HEK293 (cell line): ENCODE measurements at regions not wholly inside any gene's neighbourhood (a gene's known extent, or its start where the extent isn't known, plus 50 kb on each side); places are given as distances from the start of the nearest gene placed in this dataset.

Experiments used
- CTCF ChIA-PET: fragments of 350-600 bp; formaldehyde crosslinking; extraction: SDS; loops from one replicate; lab custom pipeline; 2021; ENCODE audit warnings: antibody characterized with exemption; lab: Yijun Ruan, JAX
- POLR2A ChIA-PET: fragments of 300-600 bp; formaldehyde crosslinking; extraction: SDS; loops from one replicate; lab custom pipeline; 2020; ENCODE audit warnings: antibody characterized with exemption, inconsistent platforms; lab: Yijun Ruan, JAX
- H3K27ac ChIP-seq: fragments of 200-500 bp; sonication (Bioruptor generic); 2 replicates; pipeline ENCODE4 v1.5.1; 2014; ENCODE audit warnings: low read depth, low read length, control low read depth, inconsistent platforms; ENCODE audit errors: extremely low read depth
- H3K36me3 ChIP-seq, 2 experiments: fragments of 200-500 bp in 1 of 2; sonication (Bioruptor generic) in 1 of 2; 1 replicate in 1 of 2; 2 replicates in 1 of 2; pipeline ENCODE4 v1.5.1; 2014 to 2017; ENCODE audit warnings: inconsistent platforms in 2 of 2, low read length in 2 of 2; ENCODE audit not compliant: control insufficient read depth in 2 of 2, insufficient read depth in 1 of 2
- H3K4me1 ChIP-seq: fragments of 200-500 bp; sonication (Bioruptor generic); 2 replicates; pipeline ENCODE4 v1.5.1; 2014; ENCODE audit warnings: mild to moderate bottlenecking, low read length, inconsistent platforms; ENCODE audit not compliant: control insufficient read depth, insufficient read depth
- H3K4me3 ChIP-seq: 2 replicates; pipeline ENCODE4 v1.5.1; 2011; ENCODE audit warnings: low read depth, mild to moderate bottlenecking, control low read depth, low read length, moderate library complexity
- H3K9me3 ChIP-seq: fragments of 200-500 bp; sonication (Bioruptor generic); 2 replicates; pipeline ENCODE4 v1.5.1; 2014; ENCODE audit warnings: low read depth, low read length, inconsistent platforms; ENCODE audit not compliant: control insufficient read depth, insufficient read depth
- MEIS1 ChIP-seq: sonication (generic); formaldehyde crosslinking; IDR thresholded peaks from 2 replicates; pipeline ENCODE4 v1.8.1; 2022; ENCODE audit warnings: missing genetic modification reagents, mild to moderate bottlenecking, borderline replicate concordance
- SCRT2 ChIP-seq: fragments of 450-650 bp; formaldehyde crosslinking; IDR thresholded peaks from 2 replicates; pipeline ENCODE4 v1.5.1; 2016; ENCODE audit warnings: missing biosample characterization, missing genetic modification characterization
- ZFP37 ChIP-seq: fragments of 450-650 bp; formaldehyde crosslinking; IDR thresholded peaks from 2 replicates; pipeline ENCODE4 v1.5.1; 2016; ENCODE audit warnings: missing biosample characterization, missing genetic modification characterization
- ZNF10 ChIP-seq: fragments of 450-650 bp; formaldehyde crosslinking; IDR thresholded peaks from 2 replicates; pipeline ENCODE4 v1.5.1; 2017; ENCODE audit warnings: missing biosample characterization, missing genetic modification characterization
- ZNF148 ChIP-seq: fragments of 450-650 bp; formaldehyde crosslinking; IDR thresholded peaks from 2 replicates; pipeline ENCODE4 v1.5.0; 2017; ENCODE audit warnings: missing biosample characterization, missing genetic modification characterization, borderline replicate concordance
- ZNF184 ChIP-seq: fragments of 450-650 bp; IDR thresholded peaks from 2 replicates; pipeline ENCODE4 v1.5.1; 2018; ENCODE audit warnings: missing biosample characterization, mild to moderate bottlenecking, missing genetic modification characterization
- ZNF221 ChIP-seq: fragments of 450-650 bp; formaldehyde crosslinking; IDR thresholded peaks from 2 replicates; pipeline ENCODE4 v1.5.1; 2017; ENCODE audit warnings: missing biosample characterization, missing genetic modification characterization, borderline replicate concordance
- ZNF23 ChIP-seq: fragments of 450-650 bp; formaldehyde crosslinking; IDR thresholded peaks from 2 replicates; pipeline ENCODE4 v1.5.1; 2016; ENCODE audit warnings: missing biosample characterization, missing genetic modification characterization, borderline replicate concordance
- ZNF24 ChIP-seq: fragments of 450-650 bp; formaldehyde crosslinking; IDR thresholded peaks from 2 replicates; pipeline ENCODE4 v1.5.1; 2016; ENCODE audit warnings: missing biosample characterization, missing genetic modification characterization
- ZNF266 ChIP-seq: fragments of 450-650 bp; formaldehyde crosslinking; IDR thresholded peaks from 2 replicates; pipeline ENCODE4 v1.5.1; 2016; ENCODE audit warnings: missing biosample characterization, missing genetic modification characterization, low read depth
- ZNF501 ChIP-seq: fragments of 450-650 bp; formaldehyde crosslinking; IDR thresholded peaks from 2 replicates; pipeline ENCODE4 v1.5.1; 2016; ENCODE audit warnings: missing biosample characterization, missing genetic modification characterization
- ZNF514 ChIP-seq: fragments of 450-650 bp; formaldehyde crosslinking; IDR thresholded peaks from 2 replicates; pipeline ENCODE4 v1.5.1; 2016; ENCODE audit warnings: missing biosample characterization, missing genetic modification characterization
- ZNF629 ChIP-seq: fragments of 450-650 bp; formaldehyde crosslinking; IDR thresholded peaks from 2 replicates; pipeline ENCODE4 v1.5.1; 2017; ENCODE audit warnings: missing biosample characterization, missing genetic modification characterization
- TF ChIP-seq, protein P1 (sequence below): fragments of 450-650 bp; formaldehyde crosslinking; IDR thresholded peaks from 2 replicates; pipeline ENCODE4 v1.5.1; 2016; ENCODE audit warnings: missing biosample characterization, missing genetic modification characterization, borderline replicate concordance
- TF ChIP-seq, protein P2 (sequence below): fragments of 450-650 bp; formaldehyde crosslinking; IDR thresholded peaks from 2 replicates; pipeline ENCODE4 v1.5.1; 2016; ENCODE audit warnings: missing biosample characterization, missing genetic modification characterization

DNA sequence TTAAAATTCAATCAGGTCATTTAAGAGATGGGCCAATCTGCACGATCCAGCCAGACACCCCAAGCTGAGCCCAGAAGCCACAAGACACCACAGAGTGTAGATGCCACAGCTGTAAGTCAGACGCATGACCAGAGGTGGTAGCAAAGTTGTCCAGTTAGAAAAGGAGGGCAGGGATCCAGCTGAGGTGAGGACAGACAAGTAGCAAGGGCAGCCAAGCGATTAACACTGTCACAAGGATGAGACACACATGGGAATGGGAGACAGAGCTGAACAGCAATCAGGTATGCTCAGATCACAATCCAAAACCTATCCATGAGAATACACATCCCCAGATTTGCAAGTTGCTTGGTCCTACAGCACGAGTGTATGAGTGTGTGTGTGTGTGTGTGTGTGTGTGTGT is 143.4 kb upstream of the STK17B start (continued):
- TF ChIP-seq, protein P1, sequence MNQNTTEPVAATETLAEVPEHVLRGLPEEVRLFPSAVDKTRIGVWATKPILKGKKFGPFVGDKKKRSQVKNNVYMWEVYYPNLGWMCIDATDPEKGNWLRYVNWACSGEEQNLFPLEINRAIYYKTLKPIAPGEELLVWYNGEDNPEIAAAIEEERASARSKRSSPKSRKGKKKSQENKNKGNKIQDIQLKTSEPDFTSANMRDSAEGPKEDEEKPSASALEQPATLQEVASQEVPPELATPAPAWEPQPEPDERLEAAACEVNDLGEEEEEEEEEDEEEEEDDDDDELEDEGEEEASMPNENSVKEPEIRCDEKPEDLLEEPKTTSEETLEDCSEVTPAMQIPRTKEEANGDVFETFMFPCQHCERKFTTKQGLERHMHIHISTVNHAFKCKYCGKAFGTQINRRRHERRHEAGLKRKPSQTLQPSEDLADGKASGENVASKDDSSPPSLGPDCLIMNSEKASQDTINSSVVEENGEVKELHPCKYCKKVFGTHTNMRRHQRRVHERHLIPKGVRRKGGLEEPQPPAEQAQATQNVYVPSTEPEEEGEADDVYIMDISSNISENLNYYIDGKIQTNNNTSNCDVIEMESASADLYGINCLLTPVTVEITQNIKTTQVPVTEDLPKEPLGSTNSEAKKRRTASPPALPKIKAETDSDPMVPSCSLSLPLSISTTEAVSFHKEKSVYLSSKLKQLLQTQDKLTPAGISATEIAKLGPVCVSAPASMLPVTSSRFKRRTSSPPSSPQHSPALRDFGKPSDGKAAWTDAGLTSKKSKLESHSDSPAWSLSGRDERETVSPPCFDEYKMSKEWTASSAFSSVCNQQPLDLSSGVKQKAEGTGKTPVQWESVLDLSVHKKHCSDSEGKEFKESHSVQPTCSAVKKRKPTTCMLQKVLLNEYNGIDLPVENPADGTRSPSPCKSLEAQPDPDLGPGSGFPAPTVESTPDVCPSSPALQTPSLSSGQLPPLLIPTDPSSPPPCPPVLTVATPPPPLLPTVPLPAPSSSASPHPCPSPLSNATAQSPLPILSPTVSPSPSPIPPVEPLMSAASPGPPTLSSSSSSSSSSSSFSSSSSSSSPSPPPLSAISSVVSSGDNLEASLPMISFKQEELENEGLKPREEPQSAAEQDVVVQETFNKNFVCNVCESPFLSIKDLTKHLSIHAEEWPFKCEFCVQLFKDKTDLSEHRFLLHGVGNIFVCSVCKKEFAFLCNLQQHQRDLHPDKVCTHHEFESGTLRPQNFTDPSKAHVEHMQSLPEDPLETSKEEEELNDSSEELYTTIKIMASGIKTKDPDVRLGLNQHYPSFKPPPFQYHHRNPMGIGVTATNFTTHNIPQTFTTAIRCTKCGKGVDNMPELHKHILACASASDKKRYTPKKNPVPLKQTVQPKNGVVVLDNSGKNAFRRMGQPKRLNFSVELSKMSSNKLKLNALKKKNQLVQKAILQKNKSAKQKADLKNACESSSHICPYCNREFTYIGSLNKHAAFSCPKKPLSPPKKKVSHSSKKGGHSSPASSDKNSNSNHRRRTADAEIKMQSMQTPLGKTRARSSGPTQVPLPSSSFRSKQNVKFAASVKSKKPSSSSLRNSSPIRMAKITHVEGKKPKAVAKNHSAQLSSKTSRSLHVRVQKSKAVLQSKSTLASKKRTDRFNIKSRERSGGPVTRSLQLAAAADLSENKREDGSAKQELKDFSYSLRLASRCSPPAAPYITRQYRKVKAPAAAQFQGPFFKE (tag by site-specific recombination): no peak
- TF ChIP-seq ZNF514 (tag by site-specific recombination): no peak
- TF ChIP-seq MEIS1 (CRISPR knock-in tag): no peak
- no peak for TF ChIP-seq ZNF266 (tag by site-specific recombination)

- ChIA-PET POLR2A (no interaction called here), CTCF (interaction anchor here (0.8 to 1.3 kb wide), 2 partner anchors 18 to 21 kb away, joined by 3 read pairs; no protein-coding TSS in a partner anchor)
- no peaks in the 10 kb centered on the region; the same call in 1 of the 2 replicates for H3K4me1 ChIP-seq
- peaks cover 0 to 8% of the 10 kb centered on the region in 2 experiments; a peak in 1 of 3 replicates for H3K36me3 ChIP-seq
- H3K4me3 ChIP-seq: no peak overlapping the region
- no peak overlapping the region for H3K27ac ChIP-seq
- no peaks in the 10 kb centered on the region for H3K9me3 ChIP-seq
- TF ChIP-seq ZNF23 (tag by site-specific recombination) (no peak), ZNF10 (tag by site-specific recombination) (no peak), ZNF501 (tag by site-specific recombination) (no peak), ZNF184 (no peak), ZNF148 (tag by site-specific recombination) (no peak), ZFP37 (tag by site-specific recombination) (no peak), ZNF629 (tag by site-specific recombination) (no peak), SCRT2 (no peak), ZNF24 (no peak), ZNF221 (no peak)
- TF ChIP-seq, protein P2, sequence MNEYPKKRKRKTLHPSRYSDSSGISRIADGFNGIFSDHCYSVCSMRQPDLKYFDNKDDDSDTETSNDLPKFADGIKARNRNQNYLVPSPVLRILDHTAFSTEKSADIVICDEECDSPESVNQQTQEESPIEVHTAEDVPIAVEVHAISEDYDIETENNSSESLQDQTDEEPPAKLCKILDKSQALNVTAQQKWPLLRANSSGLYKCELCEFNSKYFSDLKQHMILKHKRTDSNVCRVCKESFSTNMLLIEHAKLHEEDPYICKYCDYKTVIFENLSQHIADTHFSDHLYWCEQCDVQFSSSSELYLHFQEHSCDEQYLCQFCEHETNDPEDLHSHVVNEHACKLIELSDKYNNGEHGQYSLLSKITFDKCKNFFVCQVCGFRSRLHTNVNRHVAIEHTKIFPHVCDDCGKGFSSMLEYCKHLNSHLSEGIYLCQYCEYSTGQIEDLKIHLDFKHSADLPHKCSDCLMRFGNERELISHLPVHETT: no peak
Observed at GRCh38 chr2:196315388-196316049, 144.1 kb upstream of the STK17B start.
